PC-3 (cell line): ENCODE measurements at regions not wholly inside any gene's neighbourhood (a gene's known extent, or its start where the extent isn't known, plus 50 kb on each side); places are given as distances from the start of the nearest gene placed in this dataset.

Source experiments
- EZH2 ChIP-seq: fragments of 300-600 bp; sonication (generic); IDR thresholded peaks from one replicate; pipeline ENCODE4 v1.6.1; 2017; ENCODE audit warnings: antibody characterized with exemption, mild to moderate bottlenecking, low read length; ENCODE audit not compliant: unreplicated experiment
- EZH2phosphoT487 ChIP-seq: fragments of 300-600 bp; sonication (generic); IDR thresholded peaks from 2 replicates; pipeline ENCODE4 v1.6.1; 2018; ENCODE audit warnings: mild to moderate bottlenecking, antibody characterized with exemption, low read length, borderline replicate concordance
- TF ChIP-seq, protein P1 (sequence below): fragments of 300-600 bp; sonication (generic); conservative IDR thresholded peaks from 2 replicates; pipeline ENCODE4 v1.5.1; 2017; ENCODE audit warnings: antibody characterized with exemption, low read depth, mild to moderate bottlenecking, low read length

DNA sequence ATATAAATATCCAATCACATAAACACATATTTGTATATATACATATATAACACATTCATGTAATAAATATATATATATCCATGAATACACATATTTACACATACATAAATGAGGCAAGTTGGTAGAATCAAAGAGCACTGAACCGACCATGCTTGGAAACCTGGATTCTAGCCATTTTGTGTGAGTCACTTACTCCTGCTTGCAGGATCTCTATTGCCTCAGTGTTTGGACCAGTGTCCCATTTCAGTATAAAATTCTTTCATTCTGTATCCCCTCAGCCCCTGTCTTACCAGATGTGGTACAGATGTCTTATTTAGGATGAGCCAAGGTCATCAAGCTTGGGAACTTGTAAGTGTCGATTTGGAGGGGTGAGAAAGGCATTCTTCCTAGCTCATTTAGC lies 391.4 kb upstream of the FRG2C start:
- TF ChIP-seq, protein P1, sequence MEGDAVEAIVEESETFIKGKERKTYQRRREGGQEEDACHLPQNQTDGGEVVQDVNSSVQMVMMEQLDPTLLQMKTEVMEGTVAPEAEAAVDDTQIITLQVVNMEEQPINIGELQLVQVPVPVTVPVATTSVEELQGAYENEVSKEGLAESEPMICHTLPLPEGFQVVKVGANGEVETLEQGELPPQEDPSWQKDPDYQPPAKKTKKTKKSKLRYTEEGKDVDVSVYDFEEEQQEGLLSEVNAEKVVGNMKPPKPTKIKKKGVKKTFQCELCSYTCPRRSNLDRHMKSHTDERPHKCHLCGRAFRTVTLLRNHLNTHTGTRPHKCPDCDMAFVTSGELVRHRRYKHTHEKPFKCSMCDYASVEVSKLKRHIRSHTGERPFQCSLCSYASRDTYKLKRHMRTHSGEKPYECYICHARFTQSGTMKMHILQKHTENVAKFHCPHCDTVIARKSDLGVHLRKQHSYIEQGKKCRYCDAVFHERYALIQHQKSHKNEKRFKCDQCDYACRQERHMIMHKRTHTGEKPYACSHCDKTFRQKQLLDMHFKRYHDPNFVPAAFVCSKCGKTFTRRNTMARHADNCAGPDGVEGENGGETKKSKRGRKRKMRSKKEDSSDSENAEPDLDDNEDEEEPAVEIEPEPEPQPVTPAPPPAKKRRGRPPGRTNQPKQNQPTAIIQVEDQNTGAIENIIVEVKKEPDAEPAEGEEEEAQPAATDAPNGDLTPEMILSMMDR: no peak
- TF ChIP-seq EZH2phosphoT487 (no peak), EZH2 (no peak)
